SJSA1 (cell line): ENCODE measurements at regions not wholly inside any gene's neighbourhood (a gene's known extent, or its start where the extent isn't known, plus 50 kb on each side); places are given as distances from the start of the nearest gene placed in this dataset.

Experiments
- DNase-seq, 2 experiments: peaks; one replicate each; pipeline ENCODE4 v3.0.0-alpha.2; 2015 to 2020; ENCODE audit warnings: low spot score in 2 of 2, low read depth in 1 of 2
- H3K27ac ChIP-seq: fragments of 250-450 bp; sonication (Bioruptor Pico); 2 replicates; pipeline ENCODE4 v1.5.1; 2020; ENCODE audit warnings: mild to moderate bottlenecking, moderate library complexity
- H3K27me3 ChIP-seq: fragments of 250-450 bp; sonication (Bioruptor Pico); replicated peaks from 2 replicates; pipeline ENCODE4 v1.5.1; 2020; ENCODE audit warnings: mild to moderate bottlenecking, moderate library complexity
- H3K36me3 ChIP-seq: fragments of 250-450 bp; sonication (Bioruptor Pico); 2 replicates; pipeline ENCODE4 v1.5.1; 2020; ENCODE audit warnings: mild to moderate bottlenecking
- H3K4me1 ChIP-seq: fragments of 250-450 bp; sonication (Bioruptor Pico); replicated peaks from 2 replicates; pipeline ENCODE4 v1.6.1; 2021; ENCODE audit warnings: mild to moderate bottlenecking
- H3K4me3 ChIP-seq: fragments of 250-450 bp; sonication (Bioruptor Pico); 2 replicates; pipeline ENCODE4 v1.5.1; 2020; ENCODE audit warnings: mild to moderate bottlenecking
- H3K9me3 ChIP-seq: fragments of 250-450 bp; sonication (Bioruptor Pico); replicated peaks from 2 replicates; pipeline ENCODE4 v1.5.1; 2020; ENCODE audit warnings: mild to moderate bottlenecking

DNA sequence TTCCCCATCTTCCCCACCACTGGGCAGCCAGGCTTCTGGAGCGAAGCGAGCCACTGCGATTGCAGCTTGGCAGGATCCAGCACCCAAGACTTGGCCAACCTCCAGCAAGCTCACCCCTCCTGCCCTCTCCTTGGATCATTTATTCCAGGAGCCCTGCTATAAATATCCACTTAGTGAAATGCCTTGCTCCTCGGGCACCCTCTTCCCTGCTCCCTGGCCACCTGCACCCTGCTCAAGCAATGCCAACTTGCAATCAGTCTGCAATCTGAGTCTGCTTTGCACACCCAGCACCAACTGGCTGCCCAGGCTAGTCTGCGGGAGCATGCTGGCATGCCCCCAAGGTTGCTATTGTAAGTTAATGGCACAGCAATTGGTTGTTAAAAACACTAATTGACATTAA is 666.0 kb downstream of the MED13L start:
- DNase-seq, result no peak
- H3K36me3 ChIP-seq, result no peaks in the 10 kb centered on the region
- H3K27ac ChIP-seq, result no peak overlapping the region
- no peaks in the 10 kb centered on the region for H3K9me3 ChIP-seq
- no peak overlapping the region for H3K4me3 ChIP-seq
- H3K4me1 ChIP-seq, result no peaks in the 10 kb centered on the region
- H3K27me3 ChIP-seq, result no peaks in the 10 kb centered on the region

DNA sequence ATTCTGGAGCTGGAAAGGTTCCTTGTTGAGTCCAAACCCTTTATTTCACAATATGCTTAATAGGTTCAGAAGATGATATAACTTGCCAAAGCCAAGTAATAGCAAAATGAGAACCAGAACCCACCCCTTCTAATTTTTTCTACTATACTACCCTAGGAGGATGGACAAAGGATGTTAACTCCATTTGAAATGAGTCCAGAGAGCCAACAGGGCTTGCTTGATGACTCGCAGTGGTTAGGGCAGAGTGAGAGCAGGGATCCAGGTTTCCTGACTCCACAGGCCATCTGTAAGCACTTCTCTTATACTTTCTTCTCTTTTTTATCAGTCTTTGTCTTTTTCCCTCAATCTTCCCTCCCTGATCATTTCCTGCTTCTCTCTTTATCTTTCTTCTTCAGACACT is 668.1 kb downstream of the MED13L start:
- no peak overlapping the region for H3K27ac ChIP-seq
- H3K4me3 ChIP-seq, result no peak overlapping the region
- DNase-seq, result no peak
- H3K36me3 ChIP-seq, result no peaks in the 10 kb centered on the region
- 0 out of 2 replicates have a peak, but pooled peaks cover 1% of the 10 kb centered on the region for H3K27me3 ChIP-seq
- H3K9me3 ChIP-seq, result no peaks in the 10 kb centered on the region
- no peaks in the 10 kb centered on the region for H3K4me1 ChIP-seq

DNA sequence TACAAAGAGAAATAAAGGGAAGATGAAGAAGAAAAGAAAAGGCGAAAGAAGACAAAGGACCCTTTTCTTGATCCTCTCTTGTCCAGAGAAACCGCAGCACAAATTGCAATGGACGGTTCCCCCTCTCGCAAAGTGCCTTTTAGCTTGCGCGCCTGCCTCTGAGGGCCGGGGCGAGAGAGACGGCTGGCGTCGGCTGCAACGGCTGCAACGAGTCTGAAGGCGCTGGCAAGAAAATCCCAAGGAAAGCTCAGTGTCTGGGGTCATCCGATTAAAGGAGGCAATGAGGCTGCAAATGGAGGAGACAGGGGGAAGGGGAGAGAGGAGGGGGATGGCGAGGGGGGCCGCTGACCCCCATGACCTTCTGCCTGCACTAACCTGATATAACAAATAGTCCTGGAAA is 671.5 kb downstream of the MED13L start:
- DNase-seq, result no peak
- H3K9me3 ChIP-seq, result no peaks in the 10 kb centered on the region
- H3K27me3 ChIP-seq, result peaks cover 10% of the 10 kb centered on the region
- H3K4me1 ChIP-seq, result no peaks in the 10 kb centered on the region
- no peaks in the 10 kb centered on the region for H3K36me3 ChIP-seq
- H3K27ac ChIP-seq, result no peak overlapping the region
- H3K4me3 ChIP-seq, result no peak overlapping the region

DNA sequence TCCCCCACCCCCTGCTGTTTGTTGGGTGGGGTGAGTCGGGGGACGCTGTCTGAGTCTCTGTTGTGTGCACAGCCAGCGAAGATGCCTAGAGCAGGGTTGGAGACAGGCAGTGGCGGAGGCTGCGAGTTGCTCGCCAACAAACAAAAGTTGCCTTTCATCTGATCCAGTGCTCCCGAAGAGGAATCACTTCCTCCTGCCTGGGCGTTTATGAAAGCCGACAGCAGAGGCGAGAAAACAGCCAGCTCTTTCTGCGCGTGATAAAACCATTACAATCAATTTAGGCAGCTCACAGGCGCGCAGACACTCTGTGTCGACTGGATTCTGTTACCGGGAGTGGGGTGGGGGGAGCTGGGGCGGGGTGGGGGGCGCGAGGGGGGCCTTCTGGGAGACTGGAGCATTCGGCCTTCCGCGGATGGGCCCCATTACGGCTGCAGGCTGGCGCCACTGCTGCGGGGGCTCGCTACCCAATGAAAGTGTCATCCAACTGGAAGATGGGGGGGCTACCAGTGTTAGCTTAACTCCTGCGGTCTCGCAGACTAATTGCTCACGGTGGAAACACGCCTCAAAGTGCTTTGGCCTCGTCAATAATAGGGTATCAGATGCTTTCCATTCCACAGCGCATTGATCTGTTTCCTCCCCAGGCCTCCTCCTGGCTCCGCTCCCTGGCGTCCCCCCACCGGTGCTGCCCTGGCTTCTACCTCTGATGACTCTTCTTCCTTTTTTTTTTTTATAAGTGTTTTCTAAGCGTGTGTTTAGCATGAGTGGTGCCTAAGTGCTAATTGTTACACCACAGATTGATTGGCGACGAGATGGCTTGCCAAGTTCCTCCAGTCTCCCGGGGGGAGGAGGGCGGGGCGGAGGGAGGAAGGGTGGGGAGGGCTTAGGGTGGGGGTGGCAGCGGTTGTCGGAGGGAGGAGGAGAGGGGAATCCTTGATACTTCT is 678.4 kb downstream of the MED13L start:
- no peak for DNase-seq
- Histone ChIP-seq H3K4me3 (no peak overlapping the region), H3K27ac (no peak overlapping the region), H3K27me3 (peaks cover 7% of the 10 kb centered on the region), H3K36me3 (no peaks in the 10 kb centered on the region), H3K4me1 (no peaks in the 10 kb centered on the region), H3K9me3 (no peaks in the 10 kb centered on the region; the same call in 1 of the 2 replicates)

DNA sequence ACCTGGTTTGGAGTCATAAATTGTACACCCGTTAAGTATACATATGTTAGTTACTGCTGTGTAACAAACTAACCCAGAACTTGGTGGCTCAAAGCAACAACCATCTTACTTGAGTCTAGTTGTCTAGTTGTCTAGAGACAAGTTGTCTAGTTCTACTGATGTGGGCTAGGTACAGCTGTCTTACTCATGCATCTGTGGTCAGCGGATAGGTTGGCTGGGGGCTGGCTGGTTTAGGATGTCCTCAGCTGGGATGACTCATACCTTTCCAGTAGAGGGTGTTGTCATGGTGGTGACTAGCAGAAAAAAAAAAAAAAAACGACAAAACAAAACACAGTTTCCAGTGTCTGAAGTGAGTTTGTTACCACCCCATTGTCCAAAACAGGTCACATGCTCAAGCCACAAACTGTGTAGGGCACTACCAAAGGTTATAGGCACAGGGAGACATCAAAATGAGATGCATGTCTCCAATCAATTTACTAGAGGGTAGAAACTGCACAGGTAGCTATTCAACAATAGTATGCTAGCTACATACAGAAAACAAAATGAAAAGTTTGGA is 680.3 kb downstream of the MED13L start:
- Histone ChIP-seq H3K9me3 (no peaks in the 10 kb centered on the region; the same call in 1 of the 2 replicates), H3K4me1 (no peaks in the 10 kb centered on the region), H3K27me3 (peaks cover 5% of the 10 kb centered on the region), H3K27ac (no peak overlapping the region), H3K4me3 (no peak overlapping the region), H3K36me3 (no peaks in the 10 kb centered on the region)
- peak; percentile 15 to 49 for DNase-seq

DNA sequence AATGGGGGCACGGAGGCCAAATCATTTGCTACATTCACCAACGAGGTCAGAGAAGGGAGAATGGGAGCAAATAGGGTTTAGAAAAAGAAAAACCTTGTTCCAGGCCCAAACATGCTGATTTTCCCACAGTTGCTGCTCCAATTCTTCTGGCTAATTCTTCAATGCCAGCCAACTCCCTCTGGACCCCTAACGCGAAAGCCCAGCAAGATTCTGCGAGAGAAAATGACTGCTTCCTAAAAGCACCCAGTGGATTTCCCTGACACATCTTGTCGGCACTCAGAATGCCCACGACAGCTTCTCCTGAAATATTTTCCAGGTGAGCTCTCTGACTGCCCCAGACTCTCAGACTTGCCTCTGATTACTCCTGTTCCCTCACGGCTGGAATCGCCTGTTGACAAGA is 689.4 kb downstream of the MED13L start:
- H3K27me3 ChIP-seq, result no peaks in the 10 kb centered on the region
- no peak overlapping the region for H3K4me3 ChIP-seq
- no peaks in the 10 kb centered on the region for H3K36me3 ChIP-seq
- H3K4me1 ChIP-seq, result no peaks in the 10 kb centered on the region
- DNase-seq, result no peak
- H3K27ac ChIP-seq, result no peak overlapping the region
- H3K9me3 ChIP-seq, result no peaks in the 10 kb centered on the region

DNA sequence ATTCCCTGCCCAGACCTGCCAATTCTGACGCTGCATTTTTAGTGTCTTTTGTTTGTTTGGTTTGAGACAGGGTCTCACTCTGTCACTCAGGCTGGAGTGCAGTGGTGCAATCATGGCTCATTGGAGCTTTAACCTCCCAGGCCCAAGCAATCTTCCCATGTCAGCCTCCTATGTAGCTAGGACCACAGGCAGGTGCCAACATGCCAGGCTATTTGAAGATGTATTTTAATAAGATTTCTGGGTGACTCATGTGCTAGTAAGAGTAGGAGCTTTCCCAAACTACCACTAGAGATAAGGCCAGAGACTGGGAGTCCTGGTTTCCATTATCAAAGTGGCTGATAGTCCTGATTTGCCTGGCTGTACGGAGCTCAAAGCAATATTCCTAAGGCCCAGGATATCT is 693.3 kb downstream of the MED13L start:
- Histone ChIP-seq H3K27me3 (no peaks in the 10 kb centered on the region), H3K4me1 (no peaks in the 10 kb centered on the region), H3K36me3 (no peaks in the 10 kb centered on the region), H3K9me3 (no peaks in the 10 kb centered on the region), H3K4me3 (no peak overlapping the region), H3K27ac (no peak overlapping the region)
- DNase-seq, result no peak

DNA sequence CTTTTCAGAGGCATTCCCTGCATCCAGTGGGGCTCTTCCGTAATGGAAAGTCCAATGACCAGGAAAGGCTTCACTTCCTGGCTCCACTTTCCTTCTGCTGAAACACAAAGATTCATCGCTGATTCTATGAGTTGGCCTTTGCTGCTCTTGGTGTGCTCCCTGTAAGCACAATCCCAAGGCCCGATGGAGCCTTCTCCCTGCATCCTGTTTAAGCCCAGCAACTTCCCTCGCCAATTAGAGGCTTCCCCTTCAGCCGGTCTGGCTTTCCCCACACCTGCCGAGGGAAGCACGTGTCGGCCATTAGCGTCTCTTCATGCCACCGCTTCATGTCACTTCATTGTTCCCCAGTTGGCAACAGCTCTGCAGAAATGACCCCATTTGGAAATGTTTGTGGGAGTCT is 693.9 kb downstream of the MED13L start:
- H3K27ac ChIP-seq, result no peak overlapping the region
- H3K9me3 ChIP-seq, result no peaks in the 10 kb centered on the region
- no peaks in the 10 kb centered on the region for H3K4me1 ChIP-seq
- H3K27me3 ChIP-seq, result no peaks in the 10 kb centered on the region
- no peak overlapping the region for H3K4me3 ChIP-seq
- no peaks in the 10 kb centered on the region for H3K36me3 ChIP-seq
- DNase-seq, result no peak

DNA sequence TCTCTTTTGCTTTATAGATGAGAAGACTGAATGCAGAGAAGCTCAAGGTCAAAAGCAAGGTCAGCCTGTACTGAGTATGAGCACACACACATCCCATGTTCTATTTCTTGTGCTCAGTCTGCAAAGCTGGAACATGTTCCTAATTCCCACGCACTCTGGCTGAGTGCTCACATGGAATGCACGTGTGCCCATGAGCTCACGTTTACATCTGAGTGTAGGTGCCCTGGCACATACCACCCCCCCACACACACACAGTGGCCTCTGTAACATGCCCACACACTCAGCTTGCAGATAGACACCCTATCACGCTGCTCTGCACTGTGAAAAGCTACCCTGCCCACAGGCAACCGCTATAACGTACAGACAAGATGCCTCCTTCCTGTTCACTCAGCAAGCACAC is 700.1 kb downstream of the MED13L start:
- Histone ChIP-seq H3K27me3 (0 out of 2 replicates have a peak, but pooled peaks cover 2% of the 10 kb centered on the region), H3K4me1 (no peaks in the 10 kb centered on the region)

DNA sequence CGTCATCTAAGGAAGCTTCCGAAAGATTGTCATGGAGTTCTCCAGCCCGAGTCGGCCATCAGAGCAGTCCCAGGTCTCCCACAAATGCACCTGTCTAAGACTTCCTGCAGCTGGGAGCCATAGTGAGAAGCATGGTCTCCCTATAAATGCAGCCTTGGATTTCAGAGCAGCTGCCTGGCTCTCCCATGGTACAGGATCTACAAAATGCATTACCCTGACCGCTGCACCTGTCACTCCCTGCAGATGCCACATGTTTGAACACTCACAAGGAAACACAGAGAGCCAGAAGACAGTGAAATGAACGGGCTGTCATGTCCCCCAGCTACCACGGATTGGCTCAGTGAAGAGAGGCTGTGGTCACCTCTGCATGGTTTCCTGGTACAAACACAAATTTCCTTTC is 702.7 kb downstream of the MED13L start:
- H3K27me3 ChIP-seq, result 0 out of 2 replicates have a peak, but pooled peaks cover 2% of the 10 kb centered on the region
- no peaks in the 10 kb centered on the region for H3K4me1 ChIP-seq
- H3K36me3 ChIP-seq, result no peaks in the 10 kb centered on the region
- DNase-seq, result no peak
- no peaks in the 10 kb centered on the region for H3K9me3 ChIP-seq
- H3K27ac ChIP-seq, result no peak overlapping the region
- H3K4me3 ChIP-seq, result no peak overlapping the region

More for the DNA sequence above, 700.1 kb downstream of the MED13L start:
- DNase-seq, result no peak
- no peaks in the 10 kb centered on the region for H3K9me3 ChIP-seq
- no peaks in the 10 kb centered on the region for H3K36me3 ChIP-seq
- H3K27ac ChIP-seq, result no peak overlapping the region
- no peak overlapping the region for H3K4me3 ChIP-seq

DNA sequence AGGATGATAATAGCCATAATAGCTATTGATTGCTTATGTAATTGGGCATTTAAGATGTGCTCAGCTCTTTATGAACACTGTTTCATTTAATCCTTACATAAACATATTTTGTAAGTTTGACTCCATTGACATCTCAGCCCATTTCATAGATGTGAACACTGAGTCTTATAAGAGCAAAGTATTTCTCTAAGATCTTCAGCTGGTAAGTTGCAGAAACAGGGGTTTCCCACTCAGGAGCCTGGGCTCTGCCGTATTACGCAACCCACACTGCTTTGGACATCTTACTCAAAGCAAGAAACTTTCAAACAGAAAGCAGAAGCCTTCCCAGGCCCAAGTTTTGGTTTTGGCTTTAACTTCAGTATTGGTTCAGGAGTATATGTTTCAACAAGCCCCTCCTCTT is 705.1 kb downstream of the MED13L start:
- H3K27me3 ChIP-seq, result 0 out of 2 replicates have a peak, but pooled peaks cover 2% of the 10 kb centered on the region
- H3K36me3 ChIP-seq, result no peaks in the 10 kb centered on the region
- H3K27ac ChIP-seq, result no peak overlapping the region
- H3K4me1 ChIP-seq, result no peaks in the 10 kb centered on the region
- H3K9me3 ChIP-seq, result no peaks in the 10 kb centered on the region
- no peak overlapping the region for H3K4me3 ChIP-seq
- no peak for DNase-seq

DNA sequence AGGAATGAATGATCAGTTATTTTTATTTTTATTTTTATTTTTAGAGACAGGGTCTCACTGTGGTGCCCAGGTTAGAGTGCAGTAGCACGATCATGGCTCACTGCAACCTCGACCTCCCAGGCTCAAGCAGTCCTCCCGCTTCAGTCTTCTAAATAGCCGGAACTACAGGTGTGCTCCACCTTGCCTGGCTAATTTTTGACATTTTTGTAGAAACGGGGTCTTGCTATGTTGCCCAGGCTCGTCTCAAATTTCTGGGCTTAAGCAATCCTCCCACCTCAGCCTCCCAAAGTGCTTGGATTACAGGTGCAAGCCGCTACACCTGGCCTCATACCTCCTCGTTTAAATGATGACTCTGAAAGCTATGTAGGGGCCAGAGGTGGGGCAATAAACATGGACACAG is 706.0 kb downstream of the MED13L start:
- Histone ChIP-seq H3K4me3 (no peak overlapping the region), H3K36me3 (no peaks in the 10 kb centered on the region), H3K27me3 (0 out of 2 replicates have a peak, but pooled peaks cover 2% of the 10 kb centered on the region), H3K4me1 (no peaks in the 10 kb centered on the region), H3K27ac (no peak overlapping the region), H3K9me3 (no peaks in the 10 kb centered on the region)
- DNase-seq, result no peak

DNA sequence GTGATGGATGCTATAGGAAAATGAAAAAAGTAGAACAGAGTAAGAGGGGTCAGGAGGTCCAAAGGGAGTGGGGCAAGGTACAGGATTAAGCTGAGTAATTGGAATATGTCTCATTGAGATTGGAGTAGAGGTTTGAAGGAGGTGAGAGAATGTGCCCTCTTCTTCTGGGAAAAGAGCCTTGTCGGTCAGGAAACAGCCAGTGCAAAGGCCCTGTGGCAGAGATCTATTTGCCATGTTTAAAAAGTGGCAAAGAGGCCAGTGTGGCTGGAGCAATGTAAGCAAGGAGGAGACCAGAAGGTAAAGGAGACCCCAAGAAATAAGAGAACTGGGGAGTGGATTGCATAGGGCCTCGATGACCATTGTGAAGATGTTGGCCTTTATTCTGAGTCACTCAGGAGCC is 706.5 kb downstream of the MED13L start:
- H3K27ac ChIP-seq, result no peak overlapping the region
- H3K36me3 ChIP-seq, result no peaks in the 10 kb centered on the region
- no peak for DNase-seq

DNA sequence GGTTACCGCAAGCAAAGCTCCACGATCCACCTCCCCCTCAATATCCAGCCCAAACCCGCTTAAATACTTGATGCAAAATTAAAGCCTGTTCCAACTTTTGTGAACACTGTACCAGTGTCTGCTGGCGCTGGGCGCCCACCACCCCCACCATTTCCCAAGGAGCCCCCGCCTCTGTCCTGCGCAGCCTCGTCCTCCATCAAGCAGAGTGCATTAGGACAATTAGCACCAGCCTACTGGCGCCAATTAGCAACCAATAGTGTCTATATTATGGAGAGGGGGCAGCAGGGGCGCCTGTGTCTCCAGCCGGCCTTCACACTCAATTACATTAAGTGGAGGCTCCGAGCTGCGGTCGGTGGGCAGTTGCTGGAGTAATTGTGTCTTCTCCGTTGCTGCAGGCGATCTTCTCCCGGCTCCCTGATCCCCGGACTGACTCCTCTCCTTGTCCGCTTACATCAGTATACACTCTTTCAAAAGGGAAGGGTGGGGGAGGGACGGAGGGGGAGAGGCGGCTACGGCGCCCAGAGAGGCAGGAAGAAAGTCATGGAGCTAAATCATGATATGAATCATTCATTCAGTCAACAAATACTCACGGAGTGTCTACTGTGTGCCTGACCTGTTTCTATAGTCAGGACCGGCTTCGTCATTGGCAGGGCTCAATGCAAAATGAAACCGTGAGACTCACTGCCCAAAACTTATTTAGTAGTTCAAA is 707.3 kb downstream of the MED13L start:
- no peaks in the 10 kb centered on the region for H3K4me1 ChIP-seq
- H3K27me3 ChIP-seq, result 0 out of 2 replicates have a peak, but pooled peaks cover 2% of the 10 kb centered on the region
- DNase-seq, result peak; percentile 4 to 45
- H3K9me3 ChIP-seq, result no peaks in the 10 kb centered on the region
- no peak overlapping the region for H3K27ac ChIP-seq
- H3K4me3 ChIP-seq, result peak overlapping the region; percentile 11; the same call in 1 of the 2 replicates
- no peaks in the 10 kb centered on the region for H3K36me3 ChIP-seq

More for the DNA sequence above, 706.5 kb downstream of the MED13L start:
- Histone ChIP-seq H3K4me1 (no peaks in the 10 kb centered on the region), H3K4me3 (no peak overlapping the region), H3K9me3 (no peaks in the 10 kb centered on the region), H3K27me3 (0 out of 2 replicates have a peak, but pooled peaks cover 2% of the 10 kb centered on the region)
